ENCODE measurements at regions not wholly inside any gene's neighbourhood (a gene's known extent, or its start where the extent isn't known, plus 50 kb on each side); places are given as distances from the start of the nearest gene placed in this dataset.

- TF ChIP-seq CTCF (IDR thresholded peaks at IDR 0.05; ENCODE audit: insufficient read depth, low read length, poor library complexity, severe bottlenecking) (no peak), EZH2phosphoT487 (conservative IDR thresholded peaks at IDR 0.05; ENCODE audit: low read length) (no peak)
Observed at GRCh38 chr22:22988150-22988549, 82.2 kb upstream of the GNAZ start.
